Calu3 (cell line): ENCODE measurements at regions not wholly inside any gene's neighbourhood (a gene's known extent, or its start where the extent isn't known, plus 50 kb on each side); places are given as distances from the start of the nearest gene placed in this dataset.

ENCODE experiments used
- BruUV-seq: library from RNA; stranded (reverse); fragments of 400-500 nt; replicated peaks from 2 replicates; lab custom pipeline; 2021; lab: Mats Ljungman, UMichigan
- CTCF ChIA-PET: fragments of 300-600 bp; sonication (Branson Sonifier 250); formaldehyde crosslinking; loops from one replicate; lab custom pipeline; 2022; ENCODE audit warnings: antibody characterized with exemption; lab: Charles Lee
- DNase-seq: peaks from one replicate; pipeline ENCODE4 v3.0.0; 2022
- H3K27ac Mint-ChIP-seq: one replicate; pipeline ENCODE4 v1.8.0; 2022; ENCODE audit warnings: mixed read lengths; ENCODE audit not compliant: unreplicated experiment
- H3K27me3 Mint-ChIP-seq: one replicate; pipeline ENCODE4 v1.8.0; 2022; ENCODE audit warnings: mixed read lengths; ENCODE audit not compliant: unreplicated experiment
- H3K36me3 Mint-ChIP-seq: one replicate; pipeline ENCODE4 v1.8.0; 2022; ENCODE audit warnings: mild to moderate bottlenecking, moderate library complexity, mixed read lengths; ENCODE audit not compliant: insufficient read depth, unreplicated experiment
- H3K4me1 Mint-ChIP-seq: one replicate; pipeline ENCODE4 v1.8.0; 2022; ENCODE audit warnings: mild to moderate bottlenecking, low read depth, mixed read lengths; ENCODE audit not compliant: unreplicated experiment
- H3K4me3 Mint-ChIP-seq: one replicate; pipeline ENCODE4 v1.8.0; 2022; ENCODE audit warnings: mild to moderate bottlenecking, low read depth, moderate library complexity, mixed read lengths; ENCODE audit not compliant: unreplicated experiment
- H3K9me3 Mint-ChIP-seq: one replicate; pipeline ENCODE4 v1.8.0; 2022; ENCODE audit warnings: low read depth, mixed read lengths; ENCODE audit not compliant: unreplicated experiment
- CTCF ChIP-seq: fragments of 200-600 bp; IDR thresholded peaks from one replicate; pipeline ENCODE4 v1.8.0; 2022; ENCODE audit warnings: antibody characterized with exemption; ENCODE audit not compliant: unreplicated experiment
- intact Hi-C: fragments of 100-400 bp; cut with micrococcal nuclease; formaldehyde crosslinking; loops from one replicate; pipeline ENCODE4 v1.10.0; 2022; ENCODE audit not compliant: unreplicated experiment

DNA sequence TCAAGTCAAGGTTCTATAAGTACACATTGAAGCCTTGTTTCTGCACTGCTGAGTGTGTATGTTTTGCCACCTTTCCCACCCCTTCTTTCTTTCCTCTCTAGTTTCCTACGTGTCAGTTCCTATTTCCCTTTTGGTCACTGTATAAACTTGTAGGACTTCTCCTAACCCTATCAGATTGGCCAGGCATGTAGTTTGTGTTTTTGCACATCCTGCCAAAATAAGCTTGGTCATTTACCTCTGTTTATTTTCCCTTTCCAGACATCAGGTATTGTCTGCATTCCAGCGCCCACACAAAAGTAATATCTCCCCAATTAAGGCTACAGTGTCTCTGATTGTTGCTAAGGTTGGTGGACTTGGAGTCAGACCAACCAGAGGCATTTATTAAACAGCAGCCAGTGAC, 252.9 kb upstream of the MPDZ start:
- CTCF ChIA-PET = no interaction called here
- H3K9me3 Mint-ChIP-seq = no peaks in the 10 kb centered on the region
- intact Hi-C loops = loop anchor here (10.0 kb wide), 1 partner anchor 62 kb away; no protein-coding TSS in a partner anchor
- no TSS peak for BruUV-seq
- TF ChIP-seq CTCF = no peak
- H3K27me3 Mint-ChIP-seq = peaks cover 26% of the 10 kb centered on the region
- DNase-seq = no peak
- H3K4me3 Mint-ChIP-seq = no peak overlapping the region
- H3K4me1 Mint-ChIP-seq = no peaks in the 10 kb centered on the region
- H3K27ac Mint-ChIP-seq = no peak overlapping the region
- no peaks in the 10 kb centered on the region for H3K36me3 Mint-ChIP-seq

- Mint-ChIP-seq H3K27ac (no peak overlapping the region), H3K27me3 (peaks cover 11% of the 10 kb centered on the region), H3K4me3 (no peak overlapping the region), H3K36me3 (no peaks in the 10 kb centered on the region), H3K9me3 (no peaks in the 10 kb centered on the region), H3K4me1 (no peaks in the 10 kb centered on the region)
- intact Hi-C loops = loop anchor here (10.0 kb wide), 1 partner anchor 65 kb away; no protein-coding TSS in a partner anchor
- no peak for TF ChIP-seq CTCF
- CTCF ChIA-PET = no interaction called here
- DNase-seq = no peak
- no TSS peak for BruUV-seq
These were observed 250.0 kb upstream of the MPDZ start for GRCh38 chr9:13529321-13530104.

DNA sequence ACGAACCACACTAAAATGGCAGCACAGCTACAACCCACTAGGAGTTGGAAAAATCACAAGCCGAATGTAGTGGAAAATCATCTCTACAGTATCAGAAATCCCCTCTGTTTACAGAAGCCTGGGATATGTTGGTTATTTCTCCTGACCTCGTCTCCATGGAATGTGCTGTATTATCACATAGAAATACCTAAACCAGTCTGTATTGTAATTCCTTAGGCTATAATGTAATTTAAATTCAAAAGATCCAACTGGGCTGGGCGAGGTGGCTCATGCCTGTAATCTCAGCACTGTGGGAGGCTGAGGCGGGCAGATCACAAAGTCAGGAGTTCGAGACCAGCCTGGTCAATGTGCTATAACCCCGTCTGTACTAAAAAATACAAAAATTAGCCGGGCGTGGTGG, 244.8 kb upstream of the MPDZ start:
- no TSS peak for BruUV-seq
- no peaks in the 10 kb centered on the region for H3K27me3 Mint-ChIP-seq
- H3K36me3 Mint-ChIP-seq = no peaks in the 10 kb centered on the region
- CTCF ChIA-PET = no interaction called here
- H3K4me3 Mint-ChIP-seq = no peak overlapping the region
- H3K27ac Mint-ChIP-seq = no peak overlapping the region
- no peaks in the 10 kb centered on the region for H3K9me3 Mint-ChIP-seq
- H3K4me1 Mint-ChIP-seq = no peaks in the 10 kb centered on the region
- intact Hi-C loops = no loop called here
- no peak for DNase-seq
- no peak for TF ChIP-seq CTCF

DNA sequence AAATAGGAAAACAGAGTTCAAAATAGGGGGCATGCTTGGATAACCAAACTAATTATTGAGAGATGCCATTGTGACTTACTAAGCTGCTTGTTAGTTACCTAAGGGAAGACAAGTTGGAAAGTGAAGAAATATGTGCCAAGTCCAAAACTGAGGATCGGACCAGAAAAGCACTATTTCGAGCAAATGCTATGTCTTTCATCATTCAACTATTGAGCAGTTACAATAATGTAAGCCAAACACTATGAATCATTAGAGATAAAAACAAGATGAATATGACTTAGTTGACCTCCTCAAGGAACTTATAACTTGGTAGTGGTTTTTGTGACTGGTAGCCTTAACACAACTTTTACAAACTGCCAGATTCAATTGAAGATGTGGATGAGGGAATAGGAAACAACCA, 240.6 kb upstream of the MPDZ start:
- intact Hi-C loops = no loop called here
- DNase-seq = no peak
- Mint-ChIP-seq H3K4me1 (no peaks in the 10 kb centered on the region), H3K27ac (no peak overlapping the region), H3K36me3 (no peaks in the 10 kb centered on the region), H3K9me3 (peaks cover 5% of the 10 kb centered on the region), H3K4me3 (no peak overlapping the region), H3K27me3 (no peaks in the 10 kb centered on the region)
- no TSS peak for BruUV-seq
- CTCF ChIA-PET = no interaction called here
- no peak for TF ChIP-seq CTCF
